ENCODE measurements at regions not wholly inside any gene's neighbourhood (a gene's known extent, or its start where the extent isn't known, plus 50 kb on each side); places are given as distances from the start of the nearest gene placed in this dataset.

DNA sequence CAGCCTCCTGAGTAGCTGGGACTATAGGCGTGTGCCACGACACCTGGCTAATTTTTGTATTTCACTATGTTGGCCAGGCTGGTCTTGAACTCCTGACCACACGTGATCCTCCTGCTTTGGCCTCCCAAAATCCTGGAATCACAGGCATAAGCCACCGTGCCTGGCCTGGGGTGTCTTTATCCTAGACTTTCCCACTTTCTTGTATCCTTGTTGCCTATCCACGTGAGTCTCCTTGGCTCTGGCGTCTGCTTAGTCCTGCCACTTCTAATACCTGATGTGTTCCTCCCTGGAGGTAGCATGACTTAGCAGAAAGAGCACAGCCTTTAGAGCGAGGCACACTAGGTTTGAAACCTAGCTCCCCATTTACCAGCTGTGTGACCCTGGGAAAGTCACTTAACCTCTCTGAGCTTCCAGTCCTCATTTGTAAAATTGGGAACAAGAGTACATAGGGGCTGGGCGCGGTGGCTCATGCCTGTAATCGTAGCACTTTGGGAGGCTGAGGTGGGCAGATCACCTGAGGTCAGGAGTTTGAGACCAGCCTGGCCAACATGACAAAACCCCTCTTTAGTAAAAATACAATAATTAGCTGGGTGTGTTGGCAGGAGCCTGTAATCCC is 344.6 kb downstream of the TYW1 start:
- TF ChIP-seq POLR2A (IDR thresholded peaks at IDR 0.05) (no peak), CTCF (IDR thresholded peaks at IDR 0.05) (no peak)
